ENCODE measurements at regions not wholly inside any gene's neighbourhood (a gene's known extent, or its start where the extent isn't known, plus 50 kb on each side); places are given as distances from the start of the nearest gene placed in this dataset.

GRCh38 chr6:74756923-74757322, 448.9 kb downstream of the COL12A1 start:
- H3K36me3 ChIP-seq, result no peaks in the 10 kb centered on the region
- no peak for TF ChIP-seq Cebpa-rat (IDR thresholded peaks at IDR 0.05)
- H4K20me1 ChIP-seq, result no peaks in the 10 kb centered on the region
- no peak overlapping the region for H3K27ac ChIP-seq
- H3K4me2 ChIP-seq, result no peak overlapping the region
- H3K4me3 ChIP-seq, result no peak overlapping the region
- no peaks in the 10 kb centered on the region for H3K9me3 ChIP-seq
- no peaks in the 10 kb centered on the region for H3K4me1 ChIP-seq
- H3K9ac ChIP-seq, result no peak overlapping the region
- H3K27me3 ChIP-seq, result no peaks in the 10 kb centered on the region

- H3K4me3 ChIP-seq, result no peak overlapping the region
- H4K20me1 ChIP-seq, result no peaks in the 10 kb centered on the region
- H3K36me3 ChIP-seq, result no peaks in the 10 kb centered on the region
- no peaks in the 10 kb centered on the region for H3K4me1 ChIP-seq
- TF ChIP-seq Cebpa-rat (IDR thresholded peaks at IDR 0.05), result no peak
- H3K4me2 ChIP-seq, result no peak overlapping the region
- no peaks in the 10 kb centered on the region for H3K9me3 ChIP-seq
- no peaks in the 10 kb centered on the region for H3K27me3 ChIP-seq
- no peak overlapping the region for H3K27ac ChIP-seq
- no peak overlapping the region for H3K9ac ChIP-seq
Measured at GRCh38 chr6:74755778-74756177, 450.1 kb downstream of the COL12A1 start.

DNA sequence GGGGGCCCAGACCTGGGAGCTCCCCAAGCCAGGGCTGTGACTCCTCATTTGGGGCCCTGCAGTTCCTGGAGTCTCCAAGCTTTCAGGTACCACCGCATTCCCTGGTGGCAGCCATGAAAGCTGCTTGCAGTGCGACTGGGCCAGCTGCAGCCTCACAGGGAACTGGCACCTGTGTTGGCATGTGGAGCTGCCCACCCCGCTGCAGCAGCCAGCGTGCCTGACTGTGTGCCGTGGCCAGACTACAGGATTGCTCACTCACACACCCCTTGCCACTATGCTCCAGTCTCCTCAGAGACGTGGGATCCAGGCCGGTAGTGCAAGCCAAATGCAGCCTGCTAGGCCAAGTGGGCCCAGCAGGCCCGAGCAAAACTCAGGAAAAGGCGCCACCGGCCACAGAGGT, 450.7 kb downstream of the COL12A1 start:
- no peaks in the 10 kb centered on the region for H3K4me1 ChIP-seq
- no peak for TF ChIP-seq Cebpa-rat (IDR thresholded peaks at IDR 0.05)

GRCh38 chr6:74753883-74754600, 451.8 kb downstream of the COL12A1 start:
- H3K4me3 ChIP-seq, result no peak overlapping the region
- H3K9me3 ChIP-seq, result no peaks in the 10 kb centered on the region
- H3K4me2 ChIP-seq, result no peak overlapping the region
- H3K36me3 ChIP-seq, result no peaks in the 10 kb centered on the region
- no peak overlapping the region for H3K27ac ChIP-seq
- H4K20me1 ChIP-seq, result no peaks in the 10 kb centered on the region
- H3K4me1 ChIP-seq, result no peaks in the 10 kb centered on the region
- no peaks in the 10 kb centered on the region for H3K27me3 ChIP-seq
- no peak for TF ChIP-seq Cebpa-rat (IDR thresholded peaks at IDR 0.05)
- no peak overlapping the region for H3K9ac ChIP-seq

More for the DNA sequence above, 450.7 kb downstream of the COL12A1 start:
- Histone ChIP-seq H3K9ac (no peak overlapping the region), H3K27me3 (no peaks in the 10 kb centered on the region), H3K36me3 (no peaks in the 10 kb centered on the region), H4K20me1 (no peaks in the 10 kb centered on the region), H3K27ac (no peak overlapping the region), H3K4me3 (no peak overlapping the region), H3K9me3 (no peaks in the 10 kb centered on the region), H3K4me2 (no peak overlapping the region)

DNA sequence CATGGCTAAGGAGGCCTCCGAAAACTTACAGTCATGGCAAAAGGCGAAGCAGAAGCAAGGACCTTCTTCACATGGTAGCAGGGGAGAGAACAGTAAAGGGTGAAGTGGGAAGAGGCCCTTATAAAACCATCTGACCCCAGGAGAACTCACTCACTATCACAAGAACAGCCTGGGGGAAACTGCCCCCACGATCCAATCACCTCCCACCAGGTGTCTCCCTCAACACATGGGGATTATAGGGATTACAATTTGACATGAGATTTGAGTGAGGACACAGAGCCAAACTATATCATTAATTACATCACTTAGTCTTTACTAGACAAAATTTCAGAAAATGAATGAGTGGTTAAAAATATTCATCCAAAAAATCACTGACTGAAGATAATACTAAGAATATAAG, 453.6 kb downstream of the COL12A1 start:
- TF ChIP-seq Cebpa-rat (IDR thresholded peaks at IDR 0.05), result no peak
- Histone ChIP-seq H3K9me3 (no peaks in the 10 kb centered on the region), H3K4me1 (no peaks in the 10 kb centered on the region), H3K4me3 (no peak overlapping the region), H3K27ac (no peak overlapping the region), H3K4me2 (no peak overlapping the region), H3K9ac (no peak overlapping the region), H4K20me1 (no peaks in the 10 kb centered on the region), H3K27me3 (no peaks in the 10 kb centered on the region), H3K36me3 (no peaks in the 10 kb centered on the region)

- no peaks in the 10 kb centered on the region for H3K36me3 ChIP-seq
- H3K4me1 ChIP-seq, result no peaks in the 10 kb centered on the region
- no peak for TF ChIP-seq Cebpa-rat (IDR thresholded peaks at IDR 0.05)
- H4K20me1 ChIP-seq, result no peaks in the 10 kb centered on the region
- H3K9me3 ChIP-seq, result no peaks in the 10 kb centered on the region
- H3K27me3 ChIP-seq, result no peaks in the 10 kb centered on the region
- H3K4me3 ChIP-seq, result no peak overlapping the region
- no peak overlapping the region for H3K27ac ChIP-seq
- H3K4me2 ChIP-seq, result no peak overlapping the region
- no peak overlapping the region for H3K9ac ChIP-seq
Measured at GRCh38 chr6:74750826-74751225, 455.0 kb downstream of the COL12A1 start.

GRCh38 chr6:74749211-74750147, 456.4 kb downstream of the COL12A1 start:
- Histone ChIP-seq H3K4me3 (no peak overlapping the region), H3K27me3 (no peaks in the 10 kb centered on the region), H3K27ac (no peak overlapping the region), H3K36me3 (no peaks in the 10 kb centered on the region), H4K20me1 (no peaks in the 10 kb centered on the region), H3K9me3 (no peaks in the 10 kb centered on the region), H3K4me2 (no peak overlapping the region), H3K4me1 (no peaks in the 10 kb centered on the region), H3K9ac (no peak overlapping the region)
- no peak for TF ChIP-seq Cebpa-rat (IDR thresholded peaks at IDR 0.05)

GRCh38 chr6:74745670-74746069, 460.2 kb downstream of the COL12A1 start:
- H3K9me3 ChIP-seq, result no peaks in the 10 kb centered on the region
- TF ChIP-seq Cebpa-rat (IDR thresholded peaks at IDR 0.05), result no peak
- no peak overlapping the region for H3K4me2 ChIP-seq

DNA sequence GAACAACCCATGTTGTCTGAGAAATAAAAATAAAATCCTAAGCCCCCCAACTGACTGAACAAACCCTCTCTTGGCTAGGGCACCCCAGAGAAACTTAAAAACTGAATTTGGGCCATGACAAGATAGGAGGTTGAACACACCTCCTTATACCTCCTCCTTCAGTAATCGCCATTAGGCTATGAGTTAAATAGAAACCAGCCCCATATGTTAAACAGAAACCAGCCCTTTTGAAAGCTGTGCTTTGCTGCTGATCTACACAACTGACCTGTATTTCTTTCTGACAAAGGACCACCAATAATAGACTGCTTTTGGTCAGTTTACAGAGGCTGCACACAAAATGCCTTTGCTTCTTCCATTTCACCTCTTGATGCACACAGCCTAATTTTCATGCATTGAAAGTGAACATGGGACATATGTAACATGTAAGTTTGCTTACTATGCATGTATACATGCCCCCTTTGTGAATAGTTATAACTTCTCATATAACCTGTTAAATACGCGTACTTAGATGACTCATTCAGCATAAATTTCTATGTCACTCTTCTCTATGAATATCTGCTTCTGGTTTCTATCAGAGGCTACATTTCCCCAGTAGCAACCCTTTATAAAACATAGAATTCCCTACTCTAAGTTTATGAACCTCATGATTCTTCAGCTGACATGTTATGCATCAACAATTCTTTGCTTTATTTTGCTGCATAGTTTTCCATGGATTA, 462.9 kb downstream of the COL12A1 start:
- no peak overlapping the region for H3K27ac ChIP-seq
- TF ChIP-seq Cebpa-rat (IDR thresholded peaks at IDR 0.05), result no peak
- no peaks in the 10 kb centered on the region for H3K27me3 ChIP-seq
- H3K4me3 ChIP-seq, result no peak overlapping the region
- H3K4me1 ChIP-seq, result no peaks in the 10 kb centered on the region
- no peaks in the 10 kb centered on the region for H4K20me1 ChIP-seq
- no peaks in the 10 kb centered on the region for H3K9me3 ChIP-seq
- no peaks in the 10 kb centered on the region for H3K36me3 ChIP-seq
- H3K9ac ChIP-seq, result no peak overlapping the region
- no peak overlapping the region for H3K4me2 ChIP-seq

More at GRCh38 chr6:74745670-74746069, 460.2 kb downstream of the COL12A1 start:
- H3K27me3 ChIP-seq, result no peaks in the 10 kb centered on the region
- no peaks in the 10 kb centered on the region for H4K20me1 ChIP-seq
- H3K36me3 ChIP-seq, result no peaks in the 10 kb centered on the region
- no peaks in the 10 kb centered on the region for H3K4me1 ChIP-seq
- no peak overlapping the region for H3K9ac ChIP-seq
- H3K4me3 ChIP-seq, result no peak overlapping the region
- no peak overlapping the region for H3K27ac ChIP-seq

Data from BLaER1 (cell line).